HEK293 (cell line): ENCODE measurements at regions not wholly inside any gene's neighbourhood (a gene's known extent, or its start where the extent isn't known, plus 50 kb on each side); places are given as distances from the start of the nearest gene placed in this dataset.

Experiments
- CTCF ChIP-seq: fragments of 450-650 bp; formaldehyde crosslinking; IDR thresholded peaks from 2 replicates; pipeline ENCODE4 v1.5.1; 2016; ENCODE audit warnings: missing biosample characterization, missing genetic modification characterization
- ZNF274 ChIP-seq, 2 experiments: fragments of 200-500 bp in 1 of 2; fragments of 450-650 bp in 1 of 2; sonication (Bioruptor generic) in 1 of 2; formaldehyde crosslinking in 1 of 2; IDR thresholded peaks; 2 replicates each; pipeline versions ENCODE4 v1.5.1 to v1.6.1; 2014 to 2016; ENCODE audit warnings: borderline replicate concordance in 1 of 2, inconsistent platforms in 1 of 2, low read length in 1 of 2, missing biosample characterization in 1 of 2, missing genetic modification characterization in 1 of 2

GRCh38 chr15:53305554-53305953 is 453.9 kb downstream of the WDR72 start:
- TF ChIP-seq CTCF (tag by site-specific recombination) (no peak), ZNF274 (IDR thresholded peaks at IDR 0.05; ENCODE audit: low read length) (no peak), ZNF274 (tag by site-specific recombination; IDR thresholded peaks at IDR 0.05; ENCODE audit: borderline replicate concordance) (no peak)
